HG02973 (cell line): ENCODE measurements at regions not wholly inside any gene's neighbourhood (a gene's known extent, or its start where the extent isn't known, plus 50 kb on each side); places are given as distances from the start of the nearest gene placed in this dataset.

Source experiments
- ATAC-seq: cut with Tn5 transposase; IDR thresholded peaks from one replicate; pipeline ENCODE4 v1.9.1; 2021; ENCODE audit warnings: moderate library complexity; ENCODE audit not compliant: unreplicated experiment

GRCh38 chr6:2563635-2564034 is 187.1 kb downstream of the MYLK4 start:
- peak; percentile 91 for ATAC-seq

- no peak for ATAC-seq
These were observed 187.8 kb downstream of the MYLK4 start for GRCh38 chr6:2562721-2563451.

GRCh38 chr6:2560917-2561698 is 189.6 kb downstream of the MYLK4 start:
- no peak for ATAC-seq

- ATAC-seq: no peak
These were observed 190.4 kb downstream of the MYLK4 start for GRCh38 chr6:2560140-2560818.

GRCh38 chr6:2558861-2559801 is 191.6 kb downstream of the MYLK4 start:
- ATAC-seq: no peak

- ATAC-seq: no peak
These were observed 192.5 kb downstream of the MYLK4 start for GRCh38 chr6:2558098-2558680.

- ATAC-seq: no peak
These were observed 193.5 kb downstream of the MYLK4 start for GRCh38 chr6:2557181-2557720.

GRCh38 chr6:2556761-2557160 is 194.0 kb downstream of the MYLK4 start:
- ATAC-seq: no peak

- no peak for ATAC-seq
These were observed 196.0 kb downstream of the MYLK4 start for GRCh38 chr6:2554651-2555260.

- ATAC-seq: no peak
These were observed 198.1 kb downstream of the MYLK4 start for GRCh38 chr6:2552526-2553154.

- ATAC-seq: no peak
These were observed 199.0 kb downstream of the MYLK4 start for GRCh38 chr6:2551705-2552104.

GRCh38 chr6:2550247-2550646 is 200.5 kb downstream of the MYLK4 start:
- no peak for ATAC-seq

- no peak for ATAC-seq
These were observed 200.9 kb downstream of the MYLK4 start for GRCh38 chr6:2549834-2550233.

- ATAC-seq: no peak
These were observed 203.4 kb downstream of the MYLK4 start for GRCh38 chr6:2547355-2547754.

GRCh38 chr6:2546901-2547300 is 203.8 kb downstream of the MYLK4 start:
- ATAC-seq: no peak

- no peak for ATAC-seq
These were observed 205.2 kb downstream of the MYLK4 start for GRCh38 chr6:2545383-2546038.

- peak; percentile 27 for ATAC-seq
These were observed 207.4 kb downstream of the MYLK4 start for GRCh38 chr6:2543321-2543720.

GRCh38 chr6:2542858-2543218 is 207.9 kb downstream of the MYLK4 start:
- ATAC-seq: peak; percentile 64
